Naive thymus-derived CD8-positive, alpha-beta T cell (primary cell): ENCODE measurements at regions not wholly inside any gene's neighbourhood (a gene's known extent, or its start where the extent isn't known, plus 50 kb on each side); places are given as distances from the start of the nearest gene placed in this dataset.
"Not testable (repeated sequence)": the region's sequence is repeated elsewhere in the genome, so short reads cannot be mapped to it uniquely, and the experiment has no call there.

Experiments used
- ATAC-seq, 2 donors: fragments of 150-1000 bp; cut with Tn5 transposase in 1 of 2; sonication (Bioruptor Pico), chemical (Tn5 transposase) in 1 of 2; 1 replicate in 1 of 2; 2 replicates in 1 of 2; pipeline ENCODE4 v1.10.0; 2021; ENCODE audit warnings: mild to moderate bottlenecking in 2 of 2, moderate library complexity in 2 of 2
- POLR2A ChIA-PET: fragments of 350-600 bp; sonication (Branson Sonifier 250); formaldehyde crosslinking; loops from one replicate; lab custom pipeline; 2021; ENCODE audit warnings: antibody characterized with exemption; lab: Charles Lee
- DNase-seq, 10 donors: peaks; one replicate each; pipeline versions ENCODE4 v3.0.0 to v3.0.0-alpha.2; 2020 to 2022
- H3K27ac Mint-ChIP-seq, 10 donors: one replicate each; pipeline ENCODE4 v1.8.0; 2020 to 2022; ENCODE audit warnings: mild to moderate bottlenecking in 10 of 10, mixed read lengths in 10 of 10, moderate library complexity in 4 of 10, inconsistent platforms in 1 of 10
- H3K27me3 Mint-ChIP-seq, 5 donors: one replicate each; pipeline ENCODE4 v1.8.0; 2021 to 2022; ENCODE audit warnings: mixed read lengths in 5 of 5
- H3K36me3 Mint-ChIP-seq, 3 donors: one replicate each; pipeline ENCODE4 v1.8.0; 2020 to 2022; ENCODE audit warnings: mixed read lengths in 3 of 3, mild to moderate bottlenecking in 2 of 3, inconsistent platforms in 1 of 3
- H3K4me1 Mint-ChIP-seq, 4 donors: one replicate each; pipeline ENCODE4 v1.8.0; 2021 to 2022; ENCODE audit warnings: mixed read lengths in 4 of 4
- H3K4me3 Mint-ChIP-seq, 10 donors: one replicate each; pipeline ENCODE4 v1.8.0; 2020 to 2022; ENCODE audit warnings: mild to moderate bottlenecking in 10 of 10, mixed read lengths in 10 of 10, moderate library complexity in 6 of 10, inconsistent platforms in 1 of 10
- H3K9me3 Mint-ChIP-seq, 9 donors: one replicate each; pipeline ENCODE4 v1.8.0; 2020 to 2022; ENCODE audit warnings: mixed read lengths in 9 of 9, mild to moderate bottlenecking in 3 of 9, inconsistent platforms in 1 of 9, moderate library complexity in 1 of 9

GRCh38 chr18:38759457-38759856, 1193.9 kb upstream of the CELF4 start:
- Mint-ChIP-seq H3K36me3 (no peaks in the 10 kb centered on the region), H3K9me3 (no peaks in the 10 kb centered on the region), H3K4me1 (no peaks in the 10 kb centered on the region), H3K4me3 (no peak overlapping the region), H3K27me3 (peaks cover 0 to 10% (median 2%) of the 10 kb centered on the region in 5 donors), H3K27ac (no peak overlapping the region)
- POLR2A ChIA-PET = no interaction called here
- DNase-seq (no peak), ATAC-seq (no peak)

- Mint-ChIP-seq H3K27me3 (peaks cover 0 to 10% (median 2%) of the 10 kb centered on the region in 5 donors), H3K4me1 (no peaks in the 10 kb centered on the region), H3K4me3 (no peak overlapping the region), H3K27ac (no peak overlapping the region), H3K36me3 (no peaks in the 10 kb centered on the region), H3K9me3 (peaks cover 0 to 9% (median 0%) of the 10 kb centered on the region in 9 donors)
- POLR2A ChIA-PET = no interaction called here
- DNase-seq (no peak), ATAC-seq (no peak)
Observed at GRCh38 chr18:38756436-38756835, 1190.8 kb upstream of the CELF4 start.

DNA sequence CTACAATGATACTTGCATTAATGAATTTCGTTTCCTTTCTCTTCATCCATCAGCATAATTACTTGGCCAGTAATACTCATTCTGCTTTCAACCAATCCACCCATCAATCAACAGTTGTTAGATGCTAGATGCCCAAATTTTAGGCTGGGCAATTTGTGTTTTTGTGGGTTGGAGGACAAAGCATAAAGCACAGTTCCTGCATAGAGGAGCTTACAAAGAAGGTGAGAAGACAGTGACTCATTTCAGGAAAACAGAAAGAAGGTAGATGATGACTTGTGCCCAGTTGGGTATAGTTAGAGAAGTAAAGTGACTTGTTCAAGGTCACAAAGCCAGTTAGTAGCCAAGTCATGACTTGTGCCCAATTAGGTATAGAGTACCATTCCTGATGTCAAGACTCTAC, 1186.8 kb upstream of the CELF4 start:
- H3K4me1 Mint-ChIP-seq = no peaks in the 10 kb centered on the region
- ATAC-seq = no peak
- no peak overlapping the region for H3K4me3 Mint-ChIP-seq
- H3K27ac Mint-ChIP-seq = no peak overlapping the region
- H3K36me3 Mint-ChIP-seq = no peaks in the 10 kb centered on the region
- peaks cover 0 to 9% (median 0%) of the 10 kb centered on the region in 9 donors for H3K9me3 Mint-ChIP-seq
- peaks cover 0 to 3% (median 0%) of the 10 kb centered on the region in 5 donors for H3K27me3 Mint-ChIP-seq
- no peak for DNase-seq
- POLR2A ChIA-PET = no interaction called here

GRCh38 chr18:38751898-38752297, 1186.3 kb upstream of the CELF4 start:
- DNase-seq (no peak), ATAC-seq (no peak)
- H3K36me3 Mint-ChIP-seq = no peaks in the 10 kb centered on the region
- peaks cover 0 to 9% (median 0%) of the 10 kb centered on the region in 9 donors for H3K9me3 Mint-ChIP-seq
- H3K27ac Mint-ChIP-seq = no peak overlapping the region
- no peak overlapping the region for H3K4me3 Mint-ChIP-seq
- H3K27me3 Mint-ChIP-seq = peaks cover 0 to 3% (median 0%) of the 10 kb centered on the region in 5 donors
- H3K4me1 Mint-ChIP-seq = no peaks in the 10 kb centered on the region
- POLR2A ChIA-PET = no interaction called here

DNA sequence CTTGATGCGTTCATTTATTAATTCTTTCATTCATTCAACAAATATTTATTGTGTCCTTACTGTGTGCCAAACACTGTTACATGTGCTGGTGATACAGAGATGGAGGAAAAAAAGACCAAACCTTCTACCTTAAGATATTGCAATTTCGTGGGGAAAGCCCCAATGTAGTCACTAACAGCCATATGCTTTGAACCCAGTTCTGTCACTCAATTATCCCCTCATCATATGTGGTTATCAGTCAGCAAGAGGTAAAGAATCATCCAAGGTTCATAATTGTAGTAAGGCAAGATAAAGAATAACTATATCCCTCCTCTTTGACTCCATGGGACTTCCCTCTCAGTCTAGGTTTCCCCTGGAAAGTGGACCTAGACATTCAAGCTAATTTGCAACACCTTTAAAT, 1185.6 kb upstream of the CELF4 start:
- Mint-ChIP-seq H3K36me3 (no peaks in the 10 kb centered on the region), H3K27ac (no peak overlapping the region), H3K4me3 (no peak overlapping the region), H3K4me1 (no peaks in the 10 kb centered on the region), H3K27me3 (peaks cover 0 to 3% (median 0%) of the 10 kb centered on the region in 5 donors), H3K9me3 (peaks cover 0 to 9% (median 0%) of the 10 kb centered on the region in 9 donors)
- DNase-seq (no peak), ATAC-seq (no peak)
- POLR2A ChIA-PET = no interaction called here

- no peak for DNase-seq
- ATAC-seq = no peak
- H3K4me1 Mint-ChIP-seq = no peaks in the 10 kb centered on the region
- H3K9me3 Mint-ChIP-seq = peaks cover 0 to 9% (median 0%) of the 10 kb centered on the region in 9 donors
- peaks cover 0 to 3% (median 0%) of the 10 kb centered on the region in 5 donors for H3K27me3 Mint-ChIP-seq
- H3K27ac Mint-ChIP-seq = no peak overlapping the region
- POLR2A ChIA-PET = no interaction called here
- H3K36me3 Mint-ChIP-seq = no peaks in the 10 kb centered on the region
- no peak overlapping the region for H3K4me3 Mint-ChIP-seq
Observed at GRCh38 chr18:38750751-38751150, 1185.2 kb upstream of the CELF4 start.

DNA sequence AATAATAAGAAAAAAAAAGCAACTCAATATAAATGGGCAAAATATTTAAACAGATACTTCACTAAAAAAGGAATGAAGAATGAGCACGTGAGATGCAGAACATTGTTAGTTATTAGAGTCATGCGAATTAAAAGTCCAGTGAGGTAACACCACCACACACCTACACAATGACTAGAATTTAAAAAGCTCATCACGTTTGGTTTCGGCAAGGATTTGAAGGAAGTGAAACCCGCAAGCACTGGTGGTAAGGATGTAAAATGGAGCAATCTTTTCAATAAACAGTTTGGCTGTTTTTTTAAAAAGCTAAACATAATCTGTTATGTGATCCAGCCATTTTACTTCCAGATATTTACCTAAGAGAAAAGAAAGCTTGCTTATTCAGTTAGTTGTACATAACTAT, 1181.6 kb upstream of the CELF4 start:
- H3K27ac Mint-ChIP-seq = no peak overlapping the region
- H3K4me1 Mint-ChIP-seq = no peaks in the 10 kb centered on the region
- no peaks in the 10 kb centered on the region for H3K36me3 Mint-ChIP-seq
- ATAC-seq = no peak
- no peak for DNase-seq
- POLR2A ChIA-PET = no interaction called here
- no peaks in the 10 kb centered on the region for H3K27me3 Mint-ChIP-seq
- H3K9me3 Mint-ChIP-seq = peaks cover 0 to 1% (median 0%) of the 10 kb centered on the region in 9 donors
- no peak overlapping the region for H3K4me3 Mint-ChIP-seq

DNA sequence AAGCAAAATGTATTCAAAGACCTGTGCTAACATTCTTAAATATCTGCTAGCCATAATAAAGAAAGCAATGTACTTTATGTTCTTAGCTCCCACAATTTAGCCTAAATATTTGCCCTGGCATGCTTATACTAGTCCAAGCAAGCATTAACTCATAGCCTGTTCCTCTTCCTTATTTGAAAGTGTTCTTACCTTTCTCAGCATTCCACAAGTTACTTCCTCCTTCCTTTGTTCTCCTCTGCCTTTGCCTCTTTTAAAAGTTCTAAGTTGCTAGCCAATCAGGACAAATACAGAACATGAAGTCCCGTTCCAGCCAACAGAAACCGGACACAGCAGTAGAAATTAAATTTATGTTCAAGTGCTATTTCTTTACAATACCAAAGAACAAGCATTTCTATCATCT, 1154.6 kb upstream of the CELF4 start:
- H3K27me3 Mint-ChIP-seq, DNase-seq, ATAC-seq, H3K36me3 Mint-ChIP-seq, POLR2A ChIA-PET, H3K27ac Mint-ChIP-seq, H3K4me3 Mint-ChIP-seq, H3K4me1 Mint-ChIP-seq, H3K9me3 Mint-ChIP-seq: not testable (repeated sequence)

DNA sequence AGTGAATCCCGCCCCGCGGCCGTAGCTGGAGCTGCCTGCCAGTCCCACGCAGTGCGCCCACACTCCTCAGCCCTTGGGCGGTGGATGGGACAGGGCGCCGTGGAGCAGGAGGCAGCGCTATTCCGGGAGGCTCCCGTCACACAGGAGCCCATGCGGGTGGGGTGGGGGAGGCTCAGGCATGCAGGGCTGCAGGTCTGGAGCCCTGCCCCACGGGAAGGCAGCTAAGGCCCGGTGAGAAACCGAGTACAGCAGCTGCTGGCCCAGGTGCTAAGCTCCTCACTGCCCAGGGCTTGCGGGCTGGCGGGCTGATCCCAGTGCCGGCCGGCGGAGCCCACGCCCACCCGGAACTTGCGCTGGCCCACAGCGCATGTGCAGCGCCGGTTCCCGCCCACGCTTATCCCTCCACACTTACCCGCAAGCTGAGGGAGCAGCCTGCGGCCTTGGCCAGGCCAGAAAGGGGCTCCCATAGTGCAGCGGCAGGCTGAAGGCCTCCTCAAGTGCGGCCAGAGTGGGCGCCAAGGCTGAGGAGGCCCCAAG, 1152.8 kb upstream of the CELF4 start:
- Mint-ChIP-seq H3K27ac (no peak overlapping the region), H3K9me3 (peaks cover 0 to 9% (median 0%) of the 10 kb centered on the region in 9 donors), H3K36me3 (no peaks in the 10 kb centered on the region), H3K4me1 (no peaks in the 10 kb centered on the region), H3K27me3 (no peaks in the 10 kb centered on the region), H3K4me3 (no peak overlapping the region)
- POLR2A ChIA-PET = no interaction called here
- ATAC-seq = no peak
- DNase-seq = no peak

- ATAC-seq (no peak), DNase-seq (no peak)
- Mint-ChIP-seq H3K27ac (no peak overlapping the region), H3K36me3 (no peaks in the 10 kb centered on the region), H3K9me3 (peaks cover 0 to 4% (median 0%) of the 10 kb centered on the region in 9 donors), H3K27me3 (peaks cover 0 to 9% (median 0%) of the 10 kb centered on the region in 5 donors), H3K4me3 (no peak overlapping the region), H3K4me1 (no peaks in the 10 kb centered on the region)
- POLR2A ChIA-PET = no interaction called here
Observed at GRCh38 chr18:38709122-38709521, 1143.5 kb upstream of the CELF4 start.

- no peaks in the 10 kb centered on the region for H3K27me3 Mint-ChIP-seq
- H3K9me3 Mint-ChIP-seq = peaks cover 0 to 10% (median 0%) of the 10 kb centered on the region in 9 donors
- no peaks in the 10 kb centered on the region for H3K36me3 Mint-ChIP-seq
- no peak for DNase-seq
- POLR2A ChIA-PET = no interaction called here
- H3K4me3 Mint-ChIP-seq = no peak overlapping the region
- no peaks in the 10 kb centered on the region for H3K4me1 Mint-ChIP-seq
- H3K27ac Mint-ChIP-seq = no peak overlapping the region
- no peak for ATAC-seq
Observed at GRCh38 chr18:38706373-38706772, 1140.8 kb upstream of the CELF4 start.

DNA sequence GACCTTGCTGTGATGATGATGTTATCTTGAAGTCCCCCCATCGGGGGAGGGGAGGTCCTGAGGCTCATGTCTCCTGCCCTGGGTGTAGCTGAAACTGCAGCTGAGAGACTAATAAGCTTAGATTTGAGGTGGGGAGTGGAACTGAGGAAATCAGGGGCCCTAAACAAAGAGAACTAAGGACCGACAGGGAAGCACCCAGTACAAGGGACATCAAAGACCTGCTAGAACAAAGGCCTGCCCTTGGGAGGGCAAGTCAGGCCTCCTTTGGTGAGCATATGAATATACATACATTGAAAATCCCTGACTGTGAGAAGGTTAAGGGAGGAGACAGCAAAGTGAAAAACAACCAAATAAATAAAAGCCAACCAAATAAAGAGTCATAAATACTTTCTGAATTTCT, 1132.5 kb upstream of the CELF4 start:
- no peaks in the 10 kb centered on the region for H3K36me3 Mint-ChIP-seq
- ATAC-seq = no peak
- POLR2A ChIA-PET = no interaction called here
- no peaks in the 10 kb centered on the region for H3K4me1 Mint-ChIP-seq
- H3K27me3 Mint-ChIP-seq = no peaks in the 10 kb centered on the region
- H3K4me3 Mint-ChIP-seq = no peak overlapping the region
- H3K9me3 Mint-ChIP-seq = peaks cover 0 to 4% (median 0%) of the 10 kb centered on the region in 9 donors
- H3K27ac Mint-ChIP-seq = no peak overlapping the region
- DNase-seq = no peak

DNA sequence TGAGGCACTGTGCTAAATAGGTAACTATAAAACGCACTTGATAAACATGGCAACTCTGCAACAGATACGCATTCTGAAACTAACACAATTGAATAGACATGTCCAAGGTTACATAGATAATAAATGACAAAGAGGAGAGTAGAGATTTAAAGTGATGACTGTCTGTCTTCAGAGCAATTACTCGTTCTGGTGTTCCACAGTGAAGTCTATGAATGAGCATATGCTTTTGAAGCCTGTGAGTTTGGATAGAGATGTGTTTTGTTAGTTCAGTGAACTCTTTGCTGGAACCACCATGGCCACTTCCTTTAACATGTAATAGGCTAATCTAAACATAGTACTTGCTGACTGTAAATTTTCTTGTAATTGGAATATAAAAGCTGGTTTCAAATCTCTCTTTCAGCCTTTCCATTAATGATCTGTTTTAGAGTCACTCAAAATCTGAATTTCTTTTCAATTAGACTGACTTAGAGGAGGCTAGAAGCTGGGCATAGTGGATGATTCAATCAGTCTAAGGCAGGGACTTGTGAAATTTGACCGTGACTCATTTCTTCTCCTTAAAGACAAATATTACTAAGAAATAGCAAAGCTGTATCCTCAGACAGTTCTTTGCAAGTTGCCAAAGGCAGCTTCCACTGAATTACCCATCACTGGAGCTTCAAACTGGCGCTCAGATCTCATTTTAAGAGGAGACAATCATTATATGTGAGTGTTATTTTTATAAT, 1130.1 kb upstream of the CELF4 start:
- POLR2A ChIA-PET = no interaction called here
- Mint-ChIP-seq H3K27ac (no peak overlapping the region), H3K9me3 (peaks cover 0 to 10% (median 0%) of the 10 kb centered on the region in 9 donors), H3K4me3 (no peak overlapping the region), H3K4me1 (no peaks in the 10 kb centered on the region), H3K36me3 (no peaks in the 10 kb centered on the region), H3K27me3 (no peaks in the 10 kb centered on the region)
- no peak for ATAC-seq
- no peak for DNase-seq

- POLR2A ChIA-PET = no interaction called here
- ATAC-seq = no peak
- Mint-ChIP-seq H3K27ac (no peak overlapping the region), H3K4me1 (no peaks in the 10 kb centered on the region), H3K9me3 (peaks cover 0 to 5% (median 0%) of the 10 kb centered on the region in 9 donors), H3K36me3 (no peaks in the 10 kb centered on the region), H3K4me3 (no peak overlapping the region), H3K27me3 (no peaks in the 10 kb centered on the region)
- no peak for DNase-seq
Observed at GRCh38 chr18:38693104-38693503, 1127.5 kb upstream of the CELF4 start.
